Ureter (tissue), 1 donor: ENCODE measurements at regions not wholly inside any gene's neighbourhood (a gene's known extent, or its start where the extent isn't known, plus 50 kb on each side); places are given as distances from the start of the nearest gene placed in this dataset.
"Not testable (repeated sequence)": the region's sequence is repeated elsewhere in the genome, so short reads cannot be mapped to it uniquely, and the experiment has no call there.

Experiments used
- DNase-seq: peaks from one replicate; pipeline ENCODE4 v3.0.0-alpha.2; 2020; ENCODE audit warnings: low spot score
- donor health status: DM: yes; HTN: yes; CAD: no.

GRCh38 chr22:35183917-35184316 is 73.4 kb upstream of the HMGXB4 start:
- no peak for DNase-seq

GRCh38 chr22:35186492-35186891 is 70.8 kb upstream of the HMGXB4 start:
- no peak for DNase-seq

GRCh38 chr22:35188930-35189329 is 68.4 kb upstream of the HMGXB4 start:
- DNase-seq: not testable (repeated sequence)

GRCh38 chr22:35189559-35189958 is 67.7 kb upstream of the HMGXB4 start:
- DNase-seq: no peak

- DNase-seq: no peak
Observed at GRCh38 chr22:35191412-35191811, 65.9 kb upstream of the HMGXB4 start.

- DNase-seq: no peak
Observed at GRCh38 chr22:35192129-35192918, 65.0 kb upstream of the HMGXB4 start.

GRCh38 chr22:35195226-35195625 is 62.1 kb upstream of the HMGXB4 start:
- no peak for DNase-seq

- no peak for DNase-seq
Observed at GRCh38 chr22:35195821-35196220, 61.5 kb upstream of the HMGXB4 start.

- no peak for DNase-seq
Observed at GRCh38 chr22:35197071-35197470, 60.2 kb upstream of the HMGXB4 start.

- no peak for DNase-seq
Observed at GRCh38 chr22:35197886-35198285, 59.4 kb upstream of the HMGXB4 start.

- no peak for DNase-seq
Observed at GRCh38 chr22:35198738-35199137, 58.6 kb upstream of the HMGXB4 start.

- DNase-seq: no peak
Observed at GRCh38 chr22:35202376-35202775, 54.9 kb upstream of the HMGXB4 start.

- DNase-seq: no peak
Observed at GRCh38 chr22:35203583-35203982, 53.7 kb upstream of the HMGXB4 start.

- DNase-seq: no peak
Observed at GRCh38 chr22:35204807-35205775, 52.2 kb upstream of the HMGXB4 start.

GRCh38 chr22:35205961-35206360 is 51.3 kb upstream of the HMGXB4 start:
- DNase-seq: no peak

- no peak for DNase-seq
Observed at GRCh38 chr22:35206889-35207288, 50.4 kb upstream of the HMGXB4 start.
